GM21786 (cell line): ENCODE measurements at regions not wholly inside any gene's neighbourhood (a gene's known extent, or its start where the extent isn't known, plus 50 kb on each side); places are given as distances from the start of the nearest gene placed in this dataset.

Experiments
- ATAC-seq: cut with Tn5 transposase; IDR thresholded peaks from one replicate; pipeline ENCODE4 v1.9.1; 2021; ENCODE audit not compliant: unreplicated experiment

GRCh38 chr5:74240783-74241750 is 399.5 kb downstream of the ENC1 start:
- no peak for ATAC-seq

- no peak for ATAC-seq
Observed at GRCh38 chr5:74239261-74239660, 401.3 kb downstream of the ENC1 start.

GRCh38 chr5:74237571-74238145 is 402.9 kb downstream of the ENC1 start:
- no peak for ATAC-seq

DNA sequence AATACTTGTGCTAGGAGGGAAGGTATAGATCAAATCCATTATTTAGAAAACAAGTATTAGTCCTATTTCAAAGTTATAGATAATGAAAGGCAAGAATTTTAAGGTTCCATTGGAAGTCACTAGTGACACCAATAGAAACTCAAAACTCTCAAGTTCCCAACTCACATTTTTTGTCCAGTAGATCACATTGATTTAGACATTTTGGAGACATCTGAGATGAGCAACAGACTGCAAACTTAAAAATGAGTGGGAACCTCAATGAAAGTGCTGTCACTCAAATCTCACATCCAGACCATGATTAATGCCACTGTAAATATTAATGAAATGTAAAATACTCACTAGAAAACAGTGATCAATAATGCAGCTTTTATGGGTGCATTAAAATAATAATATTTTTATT is 405.0 kb downstream of the ENC1 start:
- ATAC-seq, result no peak

DNA sequence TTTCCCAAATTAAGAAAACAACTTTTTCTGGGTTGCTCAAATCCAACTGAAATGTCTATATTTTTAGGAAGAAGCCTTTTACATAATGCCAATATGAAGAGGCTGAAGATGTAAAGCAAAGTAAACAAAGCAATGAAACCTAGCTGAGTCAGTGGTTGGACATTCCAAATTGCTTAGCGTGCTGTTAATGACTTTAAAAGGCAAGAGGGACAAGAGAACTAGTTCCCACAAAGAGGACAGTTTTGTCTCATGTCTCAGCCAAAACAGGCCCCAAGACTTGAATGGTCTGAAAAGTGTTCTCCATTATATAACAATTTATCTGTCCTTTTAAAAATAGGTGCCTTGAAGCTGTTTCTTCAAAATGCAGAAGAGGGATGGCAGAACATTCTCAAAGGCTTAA is 407.0 kb downstream of the ENC1 start:
- ATAC-seq, result no peak

GRCh38 chr5:74233091-74233490 is 407.4 kb downstream of the ENC1 start:
- no peak for ATAC-seq

GRCh38 chr5:74232276-74232675 is 408.3 kb downstream of the ENC1 start:
- no peak for ATAC-seq

DNA sequence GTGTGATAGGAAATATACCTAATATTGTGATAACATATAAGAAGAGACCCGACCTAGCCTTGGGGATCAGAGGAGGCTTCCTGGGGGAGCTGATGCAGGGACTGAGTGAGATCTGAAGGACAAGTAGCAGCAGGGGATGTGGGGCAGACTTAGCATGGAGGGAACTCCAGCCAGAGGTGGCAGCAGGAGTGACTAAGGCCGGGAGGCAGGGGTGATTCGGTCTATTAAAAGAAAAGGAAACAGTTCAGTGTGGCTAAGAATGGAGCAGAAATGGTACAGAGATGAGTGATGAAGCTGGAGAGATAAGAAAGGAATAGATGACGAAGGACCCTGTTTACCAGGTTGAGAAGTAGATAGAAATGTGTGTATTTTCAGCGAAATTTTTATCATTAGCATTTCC is 408.8 kb downstream of the ENC1 start:
- no peak for ATAC-seq

GRCh38 chr5:74226716-74227485 is 413.6 kb downstream of the ENC1 start:
- ATAC-seq, result no peak

DNA sequence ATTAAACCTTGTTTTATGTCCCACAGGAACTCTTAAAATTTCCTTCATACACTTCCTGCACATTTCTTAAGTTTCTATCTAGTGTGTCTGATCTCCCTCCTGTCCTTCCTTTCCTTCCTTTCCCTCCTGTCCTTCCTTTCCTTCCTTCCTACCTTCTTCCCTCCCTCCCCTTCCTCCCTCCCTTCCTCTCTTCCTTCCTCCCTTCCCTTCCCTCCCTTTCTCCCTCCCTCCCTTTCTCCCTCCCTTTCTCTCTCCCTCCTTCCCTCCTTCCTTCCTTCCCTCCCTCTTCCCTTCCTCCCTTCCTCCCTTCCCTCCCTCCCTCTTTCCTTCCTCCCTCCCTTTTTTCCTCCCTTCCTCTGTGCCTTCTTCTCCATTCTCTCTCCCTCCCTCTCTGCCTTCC is 414.9 kb downstream of the ENC1 start:
- no peak for ATAC-seq

- no peak for ATAC-seq
Observed at GRCh38 chr5:74224331-74224730, 416.2 kb downstream of the ENC1 start.

GRCh38 chr5:74222806-74223205 is 417.7 kb downstream of the ENC1 start:
- no peak for ATAC-seq

GRCh38 chr5:74221413-74221812 is 419.1 kb downstream of the ENC1 start:
- no peak for ATAC-seq

DNA sequence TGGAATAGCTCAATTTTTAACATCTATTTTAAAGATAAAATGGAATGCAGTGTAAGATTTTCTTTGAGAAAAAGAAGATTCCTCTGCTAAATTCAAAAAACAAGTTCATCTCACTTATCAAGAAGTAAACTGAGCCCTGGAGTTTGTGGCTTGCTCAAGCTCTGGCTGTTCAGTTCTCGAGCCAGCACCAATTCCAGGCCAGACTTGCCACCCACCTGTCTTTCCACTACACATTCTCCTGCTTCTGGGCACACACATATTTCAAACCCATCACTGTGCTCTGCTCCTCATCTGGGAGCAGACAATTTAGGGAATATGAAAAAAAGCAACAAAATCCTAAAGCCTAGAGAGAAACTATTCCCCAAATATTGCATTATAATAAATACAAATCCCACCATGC is 424.5 kb downstream of the ENC1 start:
- ATAC-seq, result no peak

DNA sequence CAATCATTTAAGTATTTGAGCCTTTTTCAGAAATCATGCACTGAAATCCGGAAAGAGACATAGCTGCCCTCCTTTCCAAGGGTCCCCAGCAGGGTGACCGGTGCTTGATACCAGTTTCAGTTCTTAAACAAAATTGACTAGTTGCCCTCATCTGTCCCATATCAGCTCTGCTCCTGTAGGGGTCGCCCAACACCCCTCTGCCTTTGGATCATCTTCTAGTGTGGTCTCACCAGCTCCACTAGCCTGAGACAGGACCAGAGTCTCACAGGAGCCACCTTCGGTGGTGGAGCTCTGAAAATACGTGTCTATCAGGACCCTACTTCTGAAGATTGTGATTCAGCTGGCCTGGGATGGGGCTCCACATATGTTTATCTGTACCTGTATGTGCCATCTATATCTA is 428.2 kb downstream of the ENC1 start:
- ATAC-seq, result no peak

DNA sequence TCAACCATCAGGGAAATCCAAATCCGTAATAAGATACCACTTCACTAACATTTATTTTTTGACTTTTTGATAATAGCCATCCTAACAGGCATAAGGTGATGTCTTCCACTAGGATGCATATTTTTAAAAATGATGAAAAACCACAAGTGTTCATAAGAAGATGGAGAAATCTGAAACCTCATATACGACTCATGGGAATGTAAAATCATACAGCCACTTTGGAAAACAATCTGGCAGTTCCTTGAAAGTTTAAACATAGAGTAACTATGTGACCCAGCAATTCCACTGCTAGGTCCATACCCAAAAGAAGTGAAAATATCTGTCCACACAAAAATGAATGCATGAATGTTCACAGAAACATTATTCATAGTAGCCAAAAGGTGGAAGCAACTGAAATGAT is 431.0 kb downstream of the ENC1 start:
- no peak for ATAC-seq

GRCh38 chr5:74206579-74207550 is 433.7 kb downstream of the ENC1 start:
- no peak for ATAC-seq

DNA sequence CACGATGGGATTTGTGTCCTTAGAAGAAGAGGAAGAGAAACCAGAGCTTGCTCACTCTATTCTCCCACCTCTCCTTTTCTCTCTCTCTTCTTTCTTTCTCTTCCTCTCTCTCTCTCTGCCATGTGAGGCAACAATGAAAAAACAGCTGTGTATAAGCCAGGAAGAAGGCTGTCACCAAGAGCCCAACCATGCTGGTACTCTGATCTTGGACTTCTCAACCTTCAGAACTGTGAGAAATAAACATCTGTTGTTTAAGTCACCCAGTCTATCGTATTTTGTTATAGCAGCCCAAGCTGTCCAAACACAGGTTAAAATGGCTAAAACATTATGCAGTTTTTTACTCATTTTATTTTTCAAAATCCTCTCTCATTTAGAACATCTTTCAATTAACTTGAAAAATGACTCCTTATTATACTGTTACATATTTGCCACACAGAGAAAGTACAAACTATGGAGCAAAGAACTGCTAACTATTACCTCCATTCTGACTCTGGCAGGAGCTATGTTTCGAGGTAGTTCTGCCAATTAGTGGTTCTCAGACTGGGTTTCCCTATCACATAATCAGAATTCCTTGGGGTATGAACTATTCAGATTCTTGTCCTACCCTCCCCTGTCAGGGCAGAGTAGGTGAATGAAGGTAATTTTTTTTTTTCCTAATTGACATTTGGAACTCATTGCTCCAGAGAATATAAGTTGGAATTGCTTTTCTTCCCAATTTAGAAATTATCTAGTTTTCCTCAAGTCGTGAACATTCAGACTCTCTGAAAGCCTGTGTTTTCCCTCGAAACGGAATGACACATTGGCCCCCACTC is 434.6 kb downstream of the ENC1 start:
- ATAC-seq, result no peak

- ATAC-seq, result peak; percentile 62
Observed at GRCh38 chr5:74201334-74202081, 439.0 kb downstream of the ENC1 start.
